Gastrocnemius medialis (tissue), 4 donors: ENCODE measurements at regions not wholly inside any gene's neighbourhood (a gene's known extent, or its start where the extent isn't known, plus 50 kb on each side); places are given as distances from the start of the nearest gene placed in this dataset.
"Not testable (repeated sequence)": the region's sequence is repeated elsewhere in the genome, so short reads cannot be mapped to it uniquely, and the experiment has no call there.

Experiments used
- CTCF ChIP-seq, 5 experiments: fragments of 450-650 bp in 3 of 5; fragments of 200-600 bp in 2 of 5; sonication (generic) in 2 of 5; IDR thresholded peaks in 4 of 5; conservative IDR thresholded peaks in 1 of 5; 1 replicate in 4 of 5; 2 replicates in 1 of 5; pipeline ENCODE4 v1.5.1; 2016 to 2019; ENCODE audit warnings: antibody characterized with exemption in 5 of 5, mild to moderate bottlenecking in 3 of 5, moderate library complexity in 3 of 5
- POLR2A ChIP-seq, 2 donors: fragments of 450-650 bp; IDR thresholded peaks; one replicate each; pipeline ENCODE4 v1.6.1; 2017; ENCODE audit warnings: antibody characterized with exemption in 2 of 2, mild to moderate bottlenecking in 2 of 2, moderate library complexity in 2 of 2

- TF ChIP-seq CTCF (IDR thresholded peaks at IDR 0.05 in 4 of 5, conservative IDR thresholded peaks at IDR 0.05 in 1 of 5); POLR2A (IDR thresholded peaks at IDR 0.05): not testable (repeated sequence)
These were observed 961.7 kb upstream of the ADAMTS5 start for GRCh38 chr21:27928534-27929115.
